Posterior cingulate gyrus (tissue), 11 donors: ENCODE measurements at regions not wholly inside any gene's neighbourhood (a gene's known extent, or its start where the extent isn't known, plus 50 kb on each side); places are given as distances from the start of the nearest gene placed in this dataset.
A peak's percentile ranks its signal among the peaks of the same experiment; 100 is the strongest.
"Not testable (repeated sequence)": the region's sequence is repeated elsewhere in the genome, so short reads cannot be mapped to it uniquely, and the experiment has no call there.

ENCODE experiments used
- DNase-seq, 10 donors: peaks; one replicate each; pipeline versions ENCODE4 v3.0.0 to v3.0.0-alpha.2; 2020 to 2021; ENCODE audit warnings: mixed read lengths in 3 of 10
- intact Hi-C: fragments of 100-400 bp; cut with DNase I; formaldehyde crosslinking; loops from one replicate; pipeline ENCODE4 v1.15.1; 2023

GRCh38 chr16:86854626-86855294 is 276.4 kb downstream of the FOXL1 start:
- DNase-seq, result no peak
- intact Hi-C loops, result no loop called here

- intact Hi-C loops, result no loop called here
- no peak for DNase-seq
These were observed 278.7 kb downstream of the FOXL1 start for GRCh38 chr16:86856946-86857586.

GRCh38 chr16:86857807-86858206 is 279.5 kb downstream of the FOXL1 start:
- intact Hi-C loops, result no loop called here
- no peak for DNase-seq

GRCh38 chr16:86858501-86858900 is 280.2 kb downstream of the FOXL1 start:
- no peak for DNase-seq
- intact Hi-C loops, result no loop called here

- intact Hi-C loops, result not testable (repeated sequence)
- peak in 1 of 10 donors; percentile 6 for DNase-seq
These were observed 283.0 kb downstream of the FOXL1 start for GRCh38 chr16:86861270-86861858.

GRCh38 chr16:86862595-86863280 is 284.4 kb downstream of the FOXL1 start:
- DNase-seq, result peak in 2 of 10 donors; percentile 3 to 38
- intact Hi-C loops, result no loop called here

GRCh38 chr16:86863609-86864008 is 285.3 kb downstream of the FOXL1 start:
- DNase-seq, result peak in 1 of 10 donors; percentile 28
- intact Hi-C loops, result no loop called here

GRCh38 chr16:86864586-86864985 is 286.2 kb downstream of the FOXL1 start:
- intact Hi-C loops, result no loop called here
- no peak for DNase-seq

- peak in 2 of 10 donors; percentile 10 to 70 for DNase-seq
- intact Hi-C loops, result no loop called here
These were observed 287.7 kb downstream of the FOXL1 start for GRCh38 chr16:86865851-86866662.

- peak in 1 of 10 donors; percentile 67 for DNase-seq
- intact Hi-C loops, result no loop called here
These were observed 288.8 kb downstream of the FOXL1 start for GRCh38 chr16:86866986-86867722.

- no peak for DNase-seq
- intact Hi-C loops, result no loop called here
These were observed 289.7 kb downstream of the FOXL1 start for GRCh38 chr16:86868070-86868469.

- no peak for DNase-seq
- intact Hi-C loops, result no loop called here
These were observed 290.4 kb downstream of the FOXL1 start for GRCh38 chr16:86868786-86869185.

- no peak for DNase-seq
- intact Hi-C loops, result no loop called here
These were observed 291.1 kb downstream of the FOXL1 start for GRCh38 chr16:86869288-86870022.

GRCh38 chr16:86870380-86870779 is 292.0 kb downstream of the FOXL1 start:
- intact Hi-C loops, result no loop called here
- no peak for DNase-seq

- intact Hi-C loops, result no loop called here
- no peak for DNase-seq
These were observed 293.8 kb downstream of the FOXL1 start for GRCh38 chr16:86872131-86872530.

GRCh38 chr16:86872833-86873232 is 294.5 kb downstream of the FOXL1 start:
- no peak for DNase-seq
- intact Hi-C loops, result no loop called here

GRCh38 chr16:86874141-86874540 is 295.8 kb downstream of the FOXL1 start:
- DNase-seq, result no peak
- intact Hi-C loops, result no loop called here

- peak in 1 of 10 donors; percentile 13 for DNase-seq
- intact Hi-C loops, result no loop called here
These were observed 298.1 kb downstream of the FOXL1 start for GRCh38 chr16:86876499-86876898.

GRCh38 chr16:86877108-86877507 is 298.8 kb downstream of the FOXL1 start:
- DNase-seq, result peak in 1 of 10 donors; percentile 22
- intact Hi-C loops, result no loop called here
